Endodermal cell (in vitro differentiated cells): ENCODE measurements at regions not wholly inside any gene's neighbourhood (a gene's known extent, or its start where the extent isn't known, plus 50 kb on each side); places are given as distances from the start of the nearest gene placed in this dataset.
A peak's percentile ranks its signal among the peaks of the same experiment; 100 is the strongest.

Experiments used
- DNase-seq: peaks from one replicate; pipeline ENCODE4 v3.0.0-alpha.2; 2017
- H3K27ac ChIP-seq: 2 replicates; pipeline ENCODE4 v1.5.1; 2013; ENCODE audit warnings: mild to moderate bottlenecking, low read depth, low read length, moderate library complexity
- H3K27me3 ChIP-seq: 2 replicates; pipeline ENCODE4 v1.6.1; 2013; ENCODE audit warnings: mild to moderate bottlenecking, low read length, moderate library complexity; ENCODE audit not compliant: insufficient read depth, control insufficient read depth, poor library complexity, severe bottlenecking
- H3K36me3 ChIP-seq: 2 replicates; pipeline ENCODE4 v1.7.0; 2013; ENCODE audit warnings: mild to moderate bottlenecking, low read length, moderate library complexity; ENCODE audit not compliant: control insufficient read depth, insufficient read depth
- H3K4me1 ChIP-seq: one replicate; pipeline ENCODE4 v1.7.0; 2013; ENCODE audit warnings: low read length; ENCODE audit not compliant: control insufficient read depth, insufficient read depth
- H3K4me3 ChIP-seq: 2 replicates; pipeline ENCODE4 v1.5.1; 2013; ENCODE audit warnings: mild to moderate bottlenecking, low read length, moderate library complexity
- H3K9ac ChIP-seq: 2 replicates; pipeline ENCODE4 v1.6.1; 2013; ENCODE audit warnings: mild to moderate bottlenecking, low read length, moderate library complexity; ENCODE audit not compliant: poor library complexity, severe bottlenecking; ENCODE audit errors: extremely low read depth
- H3K9me3 ChIP-seq: 2 replicates; pipeline ENCODE4 v1.6.1; 2013; ENCODE audit warnings: mild to moderate bottlenecking, low read length, moderate library complexity; ENCODE audit not compliant: control insufficient read depth
- H3K27ac Mint-ChIP-seq: 2 replicates; pipeline ENCODE4 v1.8.0; 2020; ENCODE audit warnings: mixed read lengths
- H3K27me3 Mint-ChIP-seq: 2 replicates; pipeline ENCODE4 v1.8.0; 2021; ENCODE audit warnings: mild to moderate bottlenecking, mixed read lengths; ENCODE audit not compliant: insufficient read depth
- H3K36me3 Mint-ChIP-seq: 2 replicates; pipeline ENCODE4 v1.8.0; 2020; ENCODE audit warnings: low read depth, mixed read lengths
- H3K4me1 Mint-ChIP-seq: 2 replicates; pipeline ENCODE4 v1.8.0; 2020; ENCODE audit warnings: mixed read lengths
- H3K4me3 Mint-ChIP-seq: 2 replicates; pipeline ENCODE4 v1.8.0; 2020; ENCODE audit warnings: mild to moderate bottlenecking, moderate library complexity, mixed read lengths
- H3K9me3 Mint-ChIP-seq: 2 replicates; pipeline ENCODE4 v1.8.0; 2020; ENCODE audit warnings: mild to moderate bottlenecking, mixed read lengths
- CTCF ChIP-seq: fragments of 200-600 bp; sonication (generic); conservative IDR thresholded peaks from 2 replicates; pipeline ENCODE4 v1.5.0; 2021; ENCODE audit warnings: antibody characterized with exemption, mild to moderate bottlenecking
- WGBS, 2 experiments: methylation state at CpG; one replicate each; pipeline versions ENCODE4 v1.1.5 to v1.1.7; 2013; ENCODE audit warnings: missing lambda C conversion rate in 2 of 2, mixed read lengths in 1 of 2; ENCODE audit not compliant: insufficient coverage in 1 of 2, insufficient read length in 1 of 2; 5-methylcytosine and 5-hydroxymethylcytosine counted together

DNA sequence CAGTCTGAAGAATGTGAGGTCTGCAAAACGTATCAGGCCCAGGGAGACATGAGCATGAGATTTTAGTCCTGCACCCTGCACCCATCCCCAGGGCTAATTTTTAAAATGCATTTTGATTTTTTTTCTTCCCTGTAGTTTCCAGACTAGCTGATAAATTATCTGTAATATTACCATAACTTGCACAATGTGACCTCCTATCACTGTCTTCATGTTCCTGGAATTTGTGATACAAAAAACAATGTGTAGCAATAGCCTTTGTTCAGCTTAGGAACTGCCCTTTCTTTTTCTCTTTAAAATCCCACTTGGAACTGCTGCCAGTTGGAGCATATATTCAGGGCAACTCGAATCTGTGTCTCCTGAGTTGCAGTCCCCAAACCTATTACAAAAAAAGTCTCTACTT lies 222.8 kb upstream of the HS6ST1 start:
- Mint-ChIP-seq H3K9me3 (peaks cover 4% of the 10 kb centered on the region), H3K4me3 (no peak overlapping the region), H3K27ac (no peak overlapping the region), H3K27me3 (no peaks in the 10 kb centered on the region), H3K4me1 (peaks cover 35% of the 10 kb centered on the region), H3K36me3 (peaks cover 3% of the 10 kb centered on the region)
- Histone ChIP-seq H3K9me3 (peaks cover 7% of the 10 kb centered on the region), H3K4me1 (peaks cover 3% of the 10 kb centered on the region), H3K9ac (no peak overlapping the region), H3K4me3 (no peak overlapping the region), H3K27ac (no peak overlapping the region), H3K36me3 (no peaks in the 10 kb centered on the region), H3K27me3 (no peaks in the 10 kb centered on the region)
- TF ChIP-seq CTCF: no peak
- DNase-seq: no peak
- WGBS, 2 experiments: 85 to 100% methylated on average over 1 to 2 of the region's 2 CpGs

DNA sequence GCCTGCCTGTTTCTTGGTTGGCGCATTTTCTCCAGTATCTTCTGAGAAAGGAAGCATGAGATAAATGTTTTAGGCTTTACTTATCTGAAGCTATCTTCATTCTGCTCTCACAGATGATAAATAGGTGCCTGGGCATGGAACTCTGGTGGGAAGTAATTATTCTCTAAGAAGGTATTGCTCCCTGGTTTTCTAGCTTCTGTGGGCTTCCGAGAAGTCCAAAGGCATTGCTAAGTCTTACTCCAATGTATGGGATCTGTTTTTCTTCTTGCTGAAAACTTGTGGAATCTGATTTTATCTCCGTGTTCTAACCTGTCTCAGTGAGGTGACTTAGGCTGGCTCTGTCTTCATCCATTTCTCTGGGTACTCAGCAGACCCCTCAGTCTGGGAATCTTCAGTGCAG lies 224.4 kb upstream of the HS6ST1 start:
- TF ChIP-seq CTCF: no peak
- DNase-seq: no peak
- no peaks in the 10 kb centered on the region for H3K9me3 Mint-ChIP-seq
- no peaks in the 10 kb centered on the region for H3K36me3 Mint-ChIP-seq
- H3K36me3 ChIP-seq: no peaks in the 10 kb centered on the region
- H3K27ac ChIP-seq: no peak overlapping the region
- 97 to 100% methylated on average over 1 to 3 of the region's 3 CpGs for WGBS, 2 experiments
- no peak overlapping the region for H3K4me3 ChIP-seq
- no peak overlapping the region for H3K27ac Mint-ChIP-seq
- no peak overlapping the region for H3K9ac ChIP-seq
- H3K4me1 Mint-ChIP-seq: peaks cover 25% of the 10 kb centered on the region
- H3K27me3 Mint-ChIP-seq: no peaks in the 10 kb centered on the region
- H3K4me1 ChIP-seq: peaks cover under 1% of the 10 kb centered on the region
- H3K27me3 ChIP-seq: no peaks in the 10 kb centered on the region
- peaks cover 7% of the 10 kb centered on the region for H3K9me3 ChIP-seq
- no peak overlapping the region for H3K4me3 Mint-ChIP-seq

- H3K4me3 Mint-ChIP-seq: no peak overlapping the region
- no peaks in the 10 kb centered on the region for H3K36me3 ChIP-seq
- no peaks in the 10 kb centered on the region for H3K27me3 ChIP-seq
- peaks cover 7% of the 10 kb centered on the region for H3K9me3 ChIP-seq
- H3K4me1 Mint-ChIP-seq: peaks cover 20% of the 10 kb centered on the region
- 77 to 90% methylated on average over 9 to 10 of the region's 10 CpGs for WGBS, 2 experiments
- no peak overlapping the region for H3K27ac ChIP-seq
- H3K27me3 Mint-ChIP-seq: no peaks in the 10 kb centered on the region
- no peak overlapping the region for H3K9ac ChIP-seq
- peak; percentile 78 for DNase-seq
- no peak overlapping the region for H3K27ac Mint-ChIP-seq
- TF ChIP-seq CTCF: peak; percentile 58
- no peaks in the 10 kb centered on the region for H3K36me3 Mint-ChIP-seq
- H3K4me1 ChIP-seq: no peaks in the 10 kb centered on the region
- H3K9me3 Mint-ChIP-seq: no peaks in the 10 kb centered on the region
- H3K4me3 ChIP-seq: no peak overlapping the region
Observed at GRCh38 chr2:128543646-128544045, 225.0 kb upstream of the HS6ST1 start.
